Neuronal stem cell (in vitro differentiated cells): ENCODE measurements at regions not wholly inside any gene's neighbourhood (a gene's known extent, or its start where the extent isn't known, plus 50 kb on each side); places are given as distances from the start of the nearest gene placed in this dataset.

Experiments
- DNase-seq: peaks from one replicate; pipeline ENCODE4 v3.0.0-alpha.2; 2013; ENCODE audit warnings: low spot score
- H2AFZ ChIP-seq: one replicate; pipeline ENCODE4 v1.6.1; 2013; ENCODE audit warnings: mild to moderate bottlenecking, low read length, inconsistent platforms
- H2AK5ac ChIP-seq: 2 replicates; pipeline ENCODE4 v1.6.1; 2013; ENCODE audit warnings: low read depth, mild to moderate bottlenecking, inconsistent platforms, low read length, moderate library complexity, mixed read lengths
- H2BK120ac ChIP-seq: 2 replicates; pipeline ENCODE4 v1.6.1; 2013; ENCODE audit warnings: low read depth, mild to moderate bottlenecking, inconsistent platforms, low read length, moderate library complexity, mixed read lengths
- H2BK12ac ChIP-seq: one replicate; pipeline ENCODE4 v1.6.1; 2013; ENCODE audit warnings: low read length, inconsistent platforms
- H2BK15ac ChIP-seq: 2 replicates; pipeline ENCODE4 v1.6.1; 2013; ENCODE audit warnings: mild to moderate bottlenecking, low read length, inconsistent platforms, mixed read lengths
- H2BK5ac ChIP-seq: one replicate; pipeline ENCODE4 v1.6.1; 2013; ENCODE audit warnings: inconsistent platforms, mild to moderate bottlenecking, low read length, moderate library complexity
- H3K14ac ChIP-seq: one replicate; pipeline ENCODE4 v1.6.1; 2013; ENCODE audit warnings: low read length, inconsistent platforms
- H3K18ac ChIP-seq: 2 replicates; pipeline ENCODE4 v1.6.1; 2013; ENCODE audit warnings: low read length, inconsistent platforms
- H3K23ac ChIP-seq: 2 replicates; pipeline ENCODE4 v1.6.1; 2013; ENCODE audit warnings: low read depth, mild to moderate bottlenecking, mixed read lengths, low read length, inconsistent platforms; ENCODE audit not compliant: poor library complexity
- H3K27ac ChIP-seq: replicated peaks from 3 replicates; pipeline ENCODE4 v1.5.1; 2013; ENCODE audit warnings: low read length, inconsistent platforms
- H3K27me3 ChIP-seq, 3 experiments: 2 replicates each; pipeline ENCODE4 v1.6.1; 2013; ENCODE audit warnings: low read length in 3 of 3, mild to moderate bottlenecking in 2 of 3, inconsistent platforms in 1 of 3, low read depth in 1 of 3, mixed read lengths in 1 of 3, moderate library complexity in 1 of 3; ENCODE audit not compliant: control insufficient read depth in 3 of 3, insufficient read depth in 3 of 3
- H3K36me3 ChIP-seq, 2 donors: replicated peaks in 1 of 2; 2 replicates each; pipeline ENCODE4 v1.6.1; 2013; ENCODE audit warnings: low read length in 2 of 2; ENCODE audit not compliant: control insufficient read depth in 2 of 2, insufficient read depth in 2 of 2
- H3K4ac ChIP-seq: 2 replicates; pipeline ENCODE4 v1.6.1; 2013; ENCODE audit warnings: inconsistent platforms, mild to moderate bottlenecking, low read length, moderate library complexity
- H3K4me1 ChIP-seq, 2 donors: 1 replicate in 1 of 2; 2 replicates in 1 of 2; pipeline ENCODE4 v1.6.1; 2013; ENCODE audit warnings: low read length in 2 of 2, low read depth in 1 of 2; ENCODE audit not compliant: control insufficient read depth in 2 of 2, insufficient read depth in 1 of 2
- H3K4me2 ChIP-seq: one replicate; pipeline ENCODE4 v1.6.1; 2013; ENCODE audit warnings: mild to moderate bottlenecking, low read length, inconsistent platforms; ENCODE audit not compliant: insufficient read depth, poor library complexity, severe bottlenecking
- H3K4me3 ChIP-seq, 2 donors: 2 replicates each; pipeline ENCODE4 v1.5.1; 2013; ENCODE audit warnings: low read length in 2 of 2, mild to moderate bottlenecking in 2 of 2, inconsistent platforms in 1 of 2, moderate library complexity in 1 of 2
- H3K79me1 ChIP-seq: one replicate; pipeline ENCODE4 v1.6.1; 2013; ENCODE audit warnings: low read depth, mild to moderate bottlenecking, inconsistent platforms, low read length, moderate library complexity
- H3K9ac ChIP-seq: one replicate; pipeline ENCODE4 v1.6.1; 2013; ENCODE audit warnings: mild to moderate bottlenecking, low read depth, low read length, inconsistent platforms; ENCODE audit not compliant: poor library complexity
- H3K9me3 ChIP-seq, 2 donors: replicated peaks in 1 of 2; 2 replicates each; pipeline versions ENCODE3 to v1.6.1; 2013; ENCODE audit warnings: low read length in 2 of 2, mild to moderate bottlenecking in 2 of 2, inconsistent platforms in 1 of 2, low read depth in 1 of 2, mixed read lengths in 1 of 2, moderate library complexity in 1 of 2; ENCODE audit not compliant: control insufficient read depth in 2 of 2, insufficient read depth in 1 of 2
- H4K8ac ChIP-seq: one replicate; pipeline ENCODE4 v1.6.1; 2013; ENCODE audit warnings: low read depth, mild to moderate bottlenecking, inconsistent platforms, low read length, moderate library complexity
- H4K91ac ChIP-seq: one replicate; pipeline ENCODE4 v1.6.1; 2013; ENCODE audit warnings: low read length, low read depth, mild to moderate bottlenecking, inconsistent platforms; ENCODE audit not compliant: poor library complexity
- WGBS, 2 donors: extraction: QIAGEN DNeasy Blood & Tissue Kit; methylation state at CpG; one replicate each; pipeline ENCODE4 v1.1.7; 2013; ENCODE audit warnings: missing lambda C conversion rate in 2 of 2, mixed read lengths in 1 of 2; ENCODE audit not compliant: insufficient read length in 2 of 2, insufficient replicate concordance in 1 of 2; ENCODE audit errors: extremely low coverage in 2 of 2; 5-methylcytosine and 5-hydroxymethylcytosine counted together

DNA sequence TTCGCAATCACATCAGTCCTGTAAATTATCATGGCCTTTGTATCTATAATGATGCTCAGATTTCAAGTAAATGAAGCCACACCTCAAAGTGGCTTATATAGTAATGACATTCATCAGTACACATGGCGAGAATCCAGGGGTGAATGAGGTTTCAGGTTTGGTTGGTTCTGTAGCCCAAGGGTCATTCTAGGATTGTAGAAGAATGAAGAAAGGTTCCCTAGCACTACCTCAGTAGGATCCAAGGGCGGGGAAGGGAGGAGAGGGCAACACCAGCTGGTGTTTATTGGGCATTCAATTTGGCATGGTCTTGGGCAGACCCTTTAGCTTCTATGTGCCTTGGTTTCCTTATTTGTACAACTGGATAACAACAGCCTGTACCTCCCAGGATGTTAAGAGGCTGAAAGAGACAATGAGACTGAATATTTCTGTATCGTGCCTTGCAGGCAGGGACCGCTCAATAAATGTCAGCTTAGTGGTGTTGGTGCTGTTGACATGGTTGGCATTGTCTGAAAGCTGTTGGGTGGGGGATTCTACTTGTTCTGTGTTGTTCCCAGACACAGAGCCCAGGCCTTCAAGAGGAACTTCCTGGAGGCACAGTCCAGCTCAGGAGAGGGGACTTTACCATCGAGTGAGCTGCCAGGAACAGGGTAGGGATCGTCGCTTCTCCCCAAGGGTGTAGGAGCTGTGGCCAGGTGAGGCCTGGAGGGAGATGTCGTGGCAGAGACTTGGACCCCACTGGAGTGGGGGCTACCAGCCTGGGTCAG lies 388.2 kb downstream of the PTPRU start:
- H3K27me3 ChIP-seq, result no peaks in the 10 kb centered on the region
- H3K23ac ChIP-seq, result no peak overlapping the region
- H3K4me3 ChIP-seq, result no peak overlapping the region
- H3K14ac ChIP-seq, result no peak overlapping the region
- no peak overlapping the region for H2BK120ac ChIP-seq
- no peak overlapping the region for H2AFZ ChIP-seq
- H3K36me3 ChIP-seq, result no peaks in the 10 kb centered on the region
- H3K27ac ChIP-seq, result no peak overlapping the region
- H3K18ac ChIP-seq, result no peak overlapping the region
- no peak overlapping the region for H4K8ac ChIP-seq
- H2BK12ac ChIP-seq, result no peak overlapping the region
- H3K9me3 ChIP-seq, result no peaks in the 10 kb centered on the region
- no peak for DNase-seq
- no peak overlapping the region for H2BK5ac ChIP-seq
- H3K79me1 ChIP-seq, result no peaks in the 10 kb centered on the region
- H3K4me1 ChIP-seq, result no peaks in the 10 kb centered on the region
- WGBS, 2 donors, result no CpG with 5 or more reads among the region's 9 CpGs
- no peak overlapping the region for H4K91ac ChIP-seq
- H2AK5ac ChIP-seq, result no peak overlapping the region
- H3K9ac ChIP-seq, result no peak overlapping the region
- H3K4me2 ChIP-seq, result no peak overlapping the region
- no peak overlapping the region for H2BK15ac ChIP-seq
- no peak overlapping the region for H3K4ac ChIP-seq

- Histone ChIP-seq H3K4me3 (no peak overlapping the region), H3K9me3 (no peaks in the 10 kb centered on the region), H2AFZ (no peak overlapping the region), H2AK5ac (no peak overlapping the region), H3K18ac (no peak overlapping the region), H2BK12ac (no peak overlapping the region), H3K14ac (no peak overlapping the region), H2BK15ac (no peak overlapping the region), H3K4me1 (no peaks in the 10 kb centered on the region), H2BK120ac (no peak overlapping the region), H3K79me1 (no peaks in the 10 kb centered on the region), H3K9ac (no peak overlapping the region), H4K91ac (no peak overlapping the region), H3K4ac (no peak overlapping the region), H2BK5ac (no peak overlapping the region), H3K23ac (no peak overlapping the region), H3K36me3 (no peaks in the 10 kb centered on the region), H3K27me3 (no peaks in the 10 kb centered on the region), H3K27ac (no peak overlapping the region), H3K4me2 (no peak overlapping the region), H4K8ac (no peak overlapping the region)
- WGBS, 2 donors, result no CpG with 5 or more reads among the region's 7 CpGs
- DNase-seq, result no peak
Measured at GRCh38 chr1:29623501-29623900, 387.2 kb downstream of the PTPRU start.

DNA sequence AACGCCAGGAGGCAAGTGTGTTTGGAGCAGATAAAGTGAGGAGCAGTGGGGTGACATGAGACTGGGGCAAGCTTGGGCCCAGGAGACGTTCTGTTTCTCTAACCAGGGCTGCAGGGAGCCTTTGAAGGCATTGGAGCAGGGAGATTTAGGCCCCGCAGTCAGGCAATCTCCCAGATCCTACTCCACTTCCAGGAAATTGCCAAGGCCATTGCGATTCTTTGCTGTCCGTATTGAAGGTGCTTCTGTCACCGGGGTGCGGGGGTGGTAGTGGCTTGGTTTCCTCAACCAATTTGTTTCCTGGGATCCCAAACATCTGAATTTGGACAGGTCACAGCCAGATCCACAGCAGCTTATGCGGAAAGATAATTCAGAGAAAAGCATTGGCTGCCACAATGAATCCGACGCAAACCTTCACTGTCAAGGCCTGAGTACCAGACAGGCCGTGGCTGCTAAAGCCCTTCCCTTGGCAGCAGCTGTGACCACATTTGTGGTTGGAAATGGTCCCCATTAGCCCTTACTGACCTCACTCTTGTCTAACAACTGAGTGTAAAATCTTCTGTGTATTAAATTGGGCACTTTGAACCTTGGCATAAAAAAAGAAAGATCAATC lies 385.6 kb downstream of the PTPRU start:
- Histone ChIP-seq H3K36me3 (no peaks in the 10 kb centered on the region), H3K4ac (no peak overlapping the region), H3K9me3 (no peaks in the 10 kb centered on the region), H3K27me3 (no peaks in the 10 kb centered on the region), H3K4me3 (no peak overlapping the region), H2BK15ac (no peak overlapping the region), H2AFZ (no peak overlapping the region), H2BK5ac (no peak overlapping the region), H2BK12ac (no peak overlapping the region), H3K27ac (no peak overlapping the region), H3K4me1 (no peaks in the 10 kb centered on the region), H2BK120ac (no peak overlapping the region), H4K91ac (no peak overlapping the region), H2AK5ac (no peak overlapping the region), H3K23ac (no peak overlapping the region), H3K14ac (no peak overlapping the region), H4K8ac (no peak overlapping the region), H3K79me1 (no peaks in the 10 kb centered on the region), H3K9ac (peak overlapping the region; percentile 27), H3K18ac (no peak overlapping the region), H3K4me2 (no peak overlapping the region)
- no CpG with 5 or more reads among the region's 11 CpGs for WGBS, 2 donors
- no peak for DNase-seq

GRCh38 chr1:29620631-29621030 lies 384.3 kb downstream of the PTPRU start:
- no peak for DNase-seq
- no peak overlapping the region for H2AK5ac ChIP-seq
- no peak overlapping the region for H2BK12ac ChIP-seq
- no peak overlapping the region for H4K8ac ChIP-seq
- no peak overlapping the region for H3K14ac ChIP-seq
- WGBS, 2 donors, result no CpG with 5 or more reads among the region's 7 CpGs
- no peaks in the 10 kb centered on the region for H3K4me1 ChIP-seq
- no peak overlapping the region for H2AFZ ChIP-seq
- no peak overlapping the region for H2BK120ac ChIP-seq
- no peak overlapping the region for H3K27ac ChIP-seq
- no peak overlapping the region for H3K4ac ChIP-seq
- no peaks in the 10 kb centered on the region for H3K79me1 ChIP-seq
- H2BK15ac ChIP-seq, result no peak overlapping the region
- no peak overlapping the region for H3K4me3 ChIP-seq
- H3K9me3 ChIP-seq, result no peaks in the 10 kb centered on the region
- no peak overlapping the region for H3K9ac ChIP-seq
- no peak overlapping the region for H2BK5ac ChIP-seq
- no peak overlapping the region for H4K91ac ChIP-seq
- no peaks in the 10 kb centered on the region for H3K36me3 ChIP-seq
- no peak overlapping the region for H3K23ac ChIP-seq
- H3K18ac ChIP-seq, result no peak overlapping the region
- no peaks in the 10 kb centered on the region for H3K27me3 ChIP-seq
- H3K4me2 ChIP-seq, result no peak overlapping the region
